ENCODE measurements at regions not wholly inside any gene's neighbourhood (a gene's known extent, or its start where the extent isn't known, plus 50 kb on each side); places are given as distances from the start of the nearest gene placed in this dataset.

DNA sequence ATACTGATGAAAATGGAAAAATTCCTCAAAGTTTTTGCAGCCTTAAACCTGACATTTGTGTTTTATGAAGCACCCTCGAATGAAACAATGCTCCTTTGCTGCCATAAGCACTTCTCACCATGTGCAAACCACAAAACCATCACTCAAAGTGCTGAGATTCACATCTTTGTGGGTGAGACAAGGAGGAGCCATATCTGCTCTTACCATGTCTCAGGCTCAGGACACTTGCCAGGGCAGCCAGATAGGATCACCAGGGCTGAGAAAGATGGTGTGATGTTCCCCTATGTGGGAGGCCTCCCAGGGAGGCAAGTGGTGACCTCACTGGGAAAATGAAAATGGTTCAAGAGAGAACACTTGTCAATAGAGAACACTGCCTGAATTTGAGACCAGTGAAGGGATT lies 120.4 kb downstream of the CCDC34 start:
- H3K27ac ChIP-seq: peak overlapping the region; percentile 38
- DNase-seq: peak; percentile 59
- TF ChIP-seq, protein P1, sequence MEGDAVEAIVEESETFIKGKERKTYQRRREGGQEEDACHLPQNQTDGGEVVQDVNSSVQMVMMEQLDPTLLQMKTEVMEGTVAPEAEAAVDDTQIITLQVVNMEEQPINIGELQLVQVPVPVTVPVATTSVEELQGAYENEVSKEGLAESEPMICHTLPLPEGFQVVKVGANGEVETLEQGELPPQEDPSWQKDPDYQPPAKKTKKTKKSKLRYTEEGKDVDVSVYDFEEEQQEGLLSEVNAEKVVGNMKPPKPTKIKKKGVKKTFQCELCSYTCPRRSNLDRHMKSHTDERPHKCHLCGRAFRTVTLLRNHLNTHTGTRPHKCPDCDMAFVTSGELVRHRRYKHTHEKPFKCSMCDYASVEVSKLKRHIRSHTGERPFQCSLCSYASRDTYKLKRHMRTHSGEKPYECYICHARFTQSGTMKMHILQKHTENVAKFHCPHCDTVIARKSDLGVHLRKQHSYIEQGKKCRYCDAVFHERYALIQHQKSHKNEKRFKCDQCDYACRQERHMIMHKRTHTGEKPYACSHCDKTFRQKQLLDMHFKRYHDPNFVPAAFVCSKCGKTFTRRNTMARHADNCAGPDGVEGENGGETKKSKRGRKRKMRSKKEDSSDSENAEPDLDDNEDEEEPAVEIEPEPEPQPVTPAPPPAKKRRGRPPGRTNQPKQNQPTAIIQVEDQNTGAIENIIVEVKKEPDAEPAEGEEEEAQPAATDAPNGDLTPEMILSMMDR (IDR thresholded peaks at IDR 0.05; ENCODE audit: low read depth, low read length, missing control alignments): no peak
- no peaks in the 10 kb centered on the region for H3K36me3 ChIP-seq (replicated peaks)
- no peak overlapping the region for H3K4me3 ChIP-seq (ENCODE audit: low read depth, low read length)
- no peaks in the 10 kb centered on the region for H3K27me3 ChIP-seq (replicated peaks)
- in situ Hi-C loops (cut with HindIII; ENCODE audit: low pct_ligation_motif_present, low sequenced_read_pairs): no loop called here

DNA sequence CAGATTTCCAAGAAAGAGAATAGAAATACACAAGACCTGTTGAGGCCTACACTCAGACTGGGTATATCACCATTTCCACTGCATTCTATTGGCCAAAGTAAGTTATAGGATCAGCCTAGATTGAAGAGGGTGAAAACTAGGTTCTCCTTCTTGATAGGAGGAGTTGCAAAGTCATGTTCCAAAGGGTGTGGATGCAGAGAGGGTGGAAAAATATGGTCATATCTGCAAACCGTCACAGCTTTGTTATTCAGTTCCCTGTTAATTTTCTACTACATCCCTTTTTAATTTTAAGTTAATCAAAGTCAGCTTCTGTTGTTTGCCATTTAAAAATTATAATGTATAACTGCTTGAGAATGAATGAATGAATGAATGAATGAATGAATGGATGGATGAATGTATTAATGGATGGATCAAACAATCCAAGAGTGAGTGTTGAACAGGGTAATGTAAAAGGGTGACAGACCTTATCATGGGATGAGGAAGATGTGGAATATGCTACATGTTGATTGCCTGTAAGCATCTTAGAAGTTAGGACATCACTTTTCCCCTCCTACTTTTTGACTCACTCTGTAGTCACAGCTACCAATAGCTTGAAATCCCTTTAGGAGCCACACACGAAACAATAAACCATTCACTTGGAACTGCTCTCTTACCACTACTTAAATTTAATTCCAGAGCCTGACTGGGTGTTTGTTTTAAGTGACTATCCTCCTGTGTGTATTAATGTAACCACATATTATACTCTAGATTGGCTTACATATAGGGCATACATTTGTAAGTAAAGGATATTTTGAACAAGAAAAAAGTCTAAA lies 121.5 kb downstream of the CCDC34 start:
- TF ChIP-seq, protein P1 (IDR thresholded peaks at IDR 0.05; ENCODE audit: low read depth, low read length, missing control alignments): no peak
- Histone ChIP-seq H3K27me3 (replicated peaks) (no peaks in the 10 kb centered on the region), H3K27ac (peak overlapping the region; percentile 38), H3K4me3 (ENCODE audit: low read depth, low read length) (no peak overlapping the region), H3K36me3 (replicated peaks) (no peaks in the 10 kb centered on the region)
- peak; percentile 64 for DNase-seq
- in situ Hi-C loops (cut with HindIII; ENCODE audit: low pct_ligation_motif_present, low sequenced_read_pairs): no loop called here

DNA sequence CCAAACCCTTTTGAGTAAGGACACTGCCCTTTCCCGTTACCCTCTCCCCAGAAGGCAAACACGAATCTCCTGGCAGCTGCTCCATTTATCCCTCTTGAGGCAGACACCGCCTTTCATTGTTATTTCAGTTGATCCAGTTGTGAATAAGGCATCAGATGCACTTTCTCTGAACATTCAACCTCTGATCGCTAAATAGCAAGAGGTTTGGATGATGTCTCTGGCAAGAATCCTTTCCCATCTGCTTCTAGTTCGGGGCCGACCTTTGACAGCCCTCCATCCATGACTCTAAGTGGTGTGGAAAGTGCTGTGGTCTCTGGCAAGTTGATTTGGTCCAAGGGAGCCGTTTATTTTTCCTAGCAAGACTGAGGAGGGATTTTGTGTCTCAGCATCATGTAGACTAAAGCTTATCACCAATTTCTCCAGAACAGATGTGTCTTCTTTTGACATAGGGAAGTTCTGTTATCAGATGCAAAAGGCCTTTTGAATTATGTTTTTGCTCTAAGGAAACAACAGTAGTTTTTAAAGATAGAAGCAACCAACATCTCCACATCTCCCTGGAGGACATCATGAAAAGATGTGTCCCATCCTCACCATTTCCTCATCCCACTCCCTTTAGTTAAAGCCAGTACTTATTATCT lies 123.6 kb downstream of the CCDC34 start:
- TF ChIP-seq, protein P1 (IDR thresholded peaks at IDR 0.05; ENCODE audit: low read depth, low read length, missing control alignments): no peak
- no peaks in the 10 kb centered on the region for H3K36me3 ChIP-seq (replicated peaks)
- H3K4me3 ChIP-seq (ENCODE audit: low read depth, low read length): no peak overlapping the region
- in situ Hi-C loops (cut with HindIII; ENCODE audit: low pct_ligation_motif_present, low sequenced_read_pairs): no loop called here
- DNase-seq: no peak
- no peaks in the 10 kb centered on the region for H3K27me3 ChIP-seq (replicated peaks)
- H3K27ac ChIP-seq: no peak overlapping the region

DNA sequence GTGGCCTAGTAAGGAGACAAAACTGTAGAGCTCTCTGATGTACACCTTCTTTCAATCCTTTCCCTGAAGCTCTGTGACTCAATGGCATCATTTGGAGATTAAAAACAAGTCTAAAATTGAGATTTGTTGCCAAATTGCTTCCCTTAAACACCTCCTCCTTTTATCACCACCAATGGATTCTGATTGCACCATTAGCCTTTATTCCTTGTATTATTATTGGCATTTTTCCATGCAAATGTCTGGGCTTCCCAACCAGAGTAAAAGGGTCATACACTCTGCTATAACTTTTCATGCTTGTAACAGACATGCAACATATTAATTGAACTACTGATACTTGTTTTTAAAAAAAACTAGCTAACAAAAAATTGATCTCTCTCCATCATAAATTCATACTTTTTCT lies 124.2 kb downstream of the CCDC34 start:
- no peaks in the 10 kb centered on the region for H3K27me3 ChIP-seq (replicated peaks)
- H3K4me3 ChIP-seq (ENCODE audit: low read depth, low read length): no peak overlapping the region
- in situ Hi-C loops (cut with HindIII; ENCODE audit: low pct_ligation_motif_present, low sequenced_read_pairs): no loop called here
- no peak for DNase-seq
- H3K36me3 ChIP-seq (replicated peaks): no peaks in the 10 kb centered on the region
- TF ChIP-seq, protein P1 (IDR thresholded peaks at IDR 0.05; ENCODE audit: low read depth, low read length, missing control alignments): no peak
- no peak overlapping the region for H3K27ac ChIP-seq

DNA sequence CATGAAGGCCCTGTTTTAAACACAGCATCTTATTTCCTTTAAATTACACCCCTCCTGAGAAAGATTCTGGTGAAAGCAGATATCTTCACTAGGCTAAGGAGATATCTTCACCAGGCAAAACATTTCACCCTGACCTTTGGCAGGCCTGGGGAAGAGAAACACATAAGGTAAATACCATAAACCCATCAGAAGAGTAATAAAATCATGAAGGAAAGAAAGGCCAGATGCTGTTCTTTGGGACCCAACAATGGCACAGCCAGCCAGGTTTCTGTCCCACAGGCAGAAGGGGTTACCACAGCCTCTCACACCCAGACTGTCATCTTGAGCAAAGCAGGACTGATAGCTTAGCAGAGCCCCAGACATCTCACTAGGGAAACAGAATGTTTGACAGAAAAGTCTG lies 125.4 kb downstream of the CCDC34 start:
- TF ChIP-seq, protein P1 (IDR thresholded peaks at IDR 0.05; ENCODE audit: low read depth, low read length, missing control alignments): no peak
- in situ Hi-C loops (cut with HindIII; ENCODE audit: low pct_ligation_motif_present, low sequenced_read_pairs): no loop called here
- Histone ChIP-seq H3K27me3 (replicated peaks) (no peaks in the 10 kb centered on the region), H3K36me3 (replicated peaks) (no peaks in the 10 kb centered on the region), H3K4me3 (ENCODE audit: low read depth, low read length) (no peak overlapping the region), H3K27ac (no peak overlapping the region)
- no peak for DNase-seq
